ENCODE measurements at regions not wholly inside any gene's neighbourhood (a gene's known extent, or its start where the extent isn't known, plus 50 kb on each side); places are given as distances from the start of the nearest gene placed in this dataset.

- H3K4me3 ChIP-seq (ENCODE audit: insufficient read length, low read depth) = no peak overlapping the region
- TF ChIP-seq YY1 (IDR thresholded peaks at IDR 0.05; ENCODE audit: insufficient read depth, insufficient read length) (no peak), SUZ12 (IDR thresholded peaks at IDR 0.05; ENCODE audit: extremely low read depth, insufficient read depth, insufficient read length) (no peak), ZNF274 (IDR thresholded peaks at IDR 0.05; ENCODE audit: low read depth, low read length) (no peak)
- H3K4me1 ChIP-seq (ENCODE audit: insufficient read depth, insufficient read length) = no peaks in the 10 kb centered on the region
- no peaks in the 10 kb centered on the region for H3K9me3 ChIP-seq (ENCODE audit: insufficient read depth, low read length)
- no peaks in the 10 kb centered on the region for H3K27me3 ChIP-seq (ENCODE audit: insufficient read depth, insufficient read length)
- DNase-seq (ENCODE audit: low read depth, low spot score) = no peak
- no peak overlapping the region for H3K9ac ChIP-seq (ENCODE audit: insufficient read length, low read depth)
- no peaks in the 10 kb centered on the region for H3K36me3 ChIP-seq (ENCODE audit: insufficient read depth, insufficient read length, low read length)
Measured at GRCh38 chr4:124184792-124185191, 527.7 kb downstream of the ANKRD50 start.

GRCh38 chr4:124188595-124188994 lies 523.9 kb downstream of the ANKRD50 start:
- TF ChIP-seq SUZ12 (IDR thresholded peaks at IDR 0.05; ENCODE audit: extremely low read depth, insufficient read depth, insufficient read length) (no peak), ZNF274 (IDR thresholded peaks at IDR 0.05; ENCODE audit: low read depth, low read length) (no peak), YY1 (IDR thresholded peaks at IDR 0.05; ENCODE audit: insufficient read depth, insufficient read length) (no peak)
- Histone ChIP-seq H3K27me3 (ENCODE audit: insufficient read depth, insufficient read length) (no peaks in the 10 kb centered on the region), H3K4me1 (ENCODE audit: insufficient read depth, insufficient read length) (no peaks in the 10 kb centered on the region), H3K9me3 (ENCODE audit: insufficient read depth, low read length) (no peaks in the 10 kb centered on the region), H3K36me3 (ENCODE audit: insufficient read depth, insufficient read length, low read length) (no peaks in the 10 kb centered on the region), H3K4me3 (ENCODE audit: insufficient read length, low read depth) (no peak overlapping the region), H3K9ac (ENCODE audit: insufficient read length, low read depth) (no peak overlapping the region)
- DNase-seq (ENCODE audit: low read depth, low spot score) = no peak

- TF ChIP-seq YY1 (IDR thresholded peaks at IDR 0.05; ENCODE audit: insufficient read depth, insufficient read length) = no peak
- no peak for TF ChIP-seq ZNF274 (IDR thresholded peaks at IDR 0.05; ENCODE audit: low read depth, low read length)
- TF ChIP-seq SUZ12 (IDR thresholded peaks at IDR 0.05; ENCODE audit: extremely low read depth, insufficient read depth, insufficient read length) = no peak
- Histone ChIP-seq H3K9me3 (ENCODE audit: insufficient read depth, low read length) (no peaks in the 10 kb centered on the region), H3K4me1 (ENCODE audit: insufficient read depth, insufficient read length) (no peaks in the 10 kb centered on the region), H3K27me3 (ENCODE audit: insufficient read depth, insufficient read length) (no peaks in the 10 kb centered on the region), H3K9ac (ENCODE audit: insufficient read length, low read depth) (no peak overlapping the region), H3K4me3 (ENCODE audit: insufficient read length, low read depth) (no peak overlapping the region), H3K36me3 (ENCODE audit: insufficient read depth, insufficient read length, low read length) (no peaks in the 10 kb centered on the region)
- no peak for DNase-seq (ENCODE audit: low read depth, low spot score)
Measured at GRCh38 chr4:124189545-124189944, 523.0 kb downstream of the ANKRD50 start.

- no peaks in the 10 kb centered on the region for H3K4me1 ChIP-seq (ENCODE audit: insufficient read depth, insufficient read length)
Measured at GRCh38 chr4:124191329-124191728, 521.2 kb downstream of the ANKRD50 start.

DNA sequence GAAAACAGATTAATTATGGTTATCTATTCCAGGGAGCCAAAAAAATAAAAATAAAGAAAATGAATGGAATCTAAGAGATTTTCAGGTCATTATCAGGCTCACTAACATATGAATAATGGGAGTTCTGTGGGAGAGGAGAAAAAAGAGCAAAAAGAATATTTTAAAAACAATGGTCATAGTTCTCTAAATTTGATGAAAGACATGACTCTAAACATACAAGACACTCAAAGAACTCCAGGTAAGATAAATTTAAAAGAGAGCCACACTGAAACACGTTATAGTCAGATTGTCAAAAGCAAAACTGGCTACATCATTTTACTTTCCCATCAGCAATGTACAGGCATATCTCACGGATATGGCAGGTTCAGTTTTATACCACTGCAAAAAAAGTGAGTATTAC lies 520.0 kb downstream of the ANKRD50 start:
- TF ChIP-seq SUZ12 (IDR thresholded peaks at IDR 0.05; ENCODE audit: extremely low read depth, insufficient read depth, insufficient read length) = no peak
- TF ChIP-seq YY1 (IDR thresholded peaks at IDR 0.05; ENCODE audit: insufficient read depth, insufficient read length) = no peak
- no peak for TF ChIP-seq ZNF274 (IDR thresholded peaks at IDR 0.05; ENCODE audit: low read depth, low read length)
- no peaks in the 10 kb centered on the region for H3K27me3 ChIP-seq (ENCODE audit: insufficient read depth, insufficient read length)
- no peaks in the 10 kb centered on the region for H3K36me3 ChIP-seq (ENCODE audit: insufficient read depth, insufficient read length, low read length)
- H3K4me3 ChIP-seq (ENCODE audit: insufficient read length, low read depth) = no peak overlapping the region
- H3K9me3 ChIP-seq (ENCODE audit: insufficient read depth, low read length) = no peaks in the 10 kb centered on the region
- DNase-seq (ENCODE audit: low read depth, low spot score) = no peak
- H3K4me1 ChIP-seq (ENCODE audit: insufficient read depth, insufficient read length) = no peaks in the 10 kb centered on the region
- no peak overlapping the region for H3K9ac ChIP-seq (ENCODE audit: insufficient read length, low read depth)

More at GRCh38 chr4:124191329-124191728, 521.2 kb downstream of the ANKRD50 start:
- Histone ChIP-seq H3K36me3 (ENCODE audit: insufficient read depth, insufficient read length, low read length) (no peaks in the 10 kb centered on the region), H3K27me3 (ENCODE audit: insufficient read depth, insufficient read length) (no peaks in the 10 kb centered on the region), H3K9me3 (ENCODE audit: insufficient read depth, low read length) (no peaks in the 10 kb centered on the region), H3K9ac (ENCODE audit: insufficient read length, low read depth) (no peak overlapping the region), H3K4me3 (ENCODE audit: insufficient read length, low read depth) (no peak overlapping the region)
- DNase-seq (ENCODE audit: low read depth, low spot score) = no peak
- TF ChIP-seq YY1 (IDR thresholded peaks at IDR 0.05; ENCODE audit: insufficient read depth, insufficient read length) (no peak), ZNF274 (IDR thresholded peaks at IDR 0.05; ENCODE audit: low read depth, low read length) (no peak), SUZ12 (IDR thresholded peaks at IDR 0.05; ENCODE audit: extremely low read depth, insufficient read depth, insufficient read length) (no peak)

DNA sequence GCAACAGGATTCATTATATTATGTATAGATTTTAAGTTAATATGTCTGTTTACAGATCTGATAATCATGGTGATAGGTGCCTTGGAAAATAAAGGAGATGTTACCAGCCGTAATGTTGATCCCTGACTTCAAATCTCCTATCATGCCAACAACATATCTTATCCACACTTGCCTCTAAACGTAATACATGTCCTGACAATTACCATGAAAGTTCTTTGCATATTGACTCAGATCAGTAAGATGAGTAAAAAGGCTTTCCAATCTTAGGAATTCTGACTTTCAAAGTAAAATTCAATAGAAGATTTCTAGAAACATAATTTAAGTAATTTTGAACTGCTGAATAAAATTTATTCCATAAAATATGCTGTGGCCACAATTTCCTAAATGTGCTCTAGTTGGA lies 513.3 kb downstream of the ANKRD50 start:
- no peaks in the 10 kb centered on the region for H3K27me3 ChIP-seq (ENCODE audit: insufficient read depth, insufficient read length)

DNA sequence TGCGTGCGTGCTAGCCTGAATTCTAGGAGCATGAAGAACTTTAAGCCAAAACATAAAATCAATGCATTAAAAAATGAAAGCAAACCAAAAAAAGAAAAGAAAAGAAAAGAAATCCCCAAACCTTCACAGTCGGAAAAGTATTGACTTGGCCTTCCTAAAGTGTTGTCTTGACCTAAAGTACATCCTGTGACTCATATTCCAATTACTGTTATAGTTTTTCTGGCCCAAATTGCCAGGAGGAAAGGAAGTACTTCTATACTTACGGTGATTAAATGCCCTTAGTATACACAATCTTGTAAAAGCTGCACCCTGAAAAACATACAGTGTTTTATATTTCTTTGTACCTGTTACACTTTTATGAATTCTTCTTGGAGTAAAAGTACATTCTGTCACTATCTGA lies 512.8 kb downstream of the ANKRD50 start:
- no peaks in the 10 kb centered on the region for H3K9me3 ChIP-seq (ENCODE audit: insufficient read depth, low read length)
- no peaks in the 10 kb centered on the region for H3K27me3 ChIP-seq (ENCODE audit: insufficient read depth, insufficient read length)
- no peaks in the 10 kb centered on the region for H3K4me1 ChIP-seq (ENCODE audit: insufficient read depth, insufficient read length)
- H3K4me3 ChIP-seq (ENCODE audit: insufficient read length, low read depth) = no peak overlapping the region
- H3K9ac ChIP-seq (ENCODE audit: insufficient read length, low read depth) = no peak overlapping the region
- H3K36me3 ChIP-seq (ENCODE audit: insufficient read depth, insufficient read length, low read length) = no peaks in the 10 kb centered on the region
- no peak for DNase-seq (ENCODE audit: low read depth, low spot score)
- TF ChIP-seq ZNF274 (IDR thresholded peaks at IDR 0.05; ENCODE audit: low read depth, low read length) (no peak), SUZ12 (IDR thresholded peaks at IDR 0.05; ENCODE audit: extremely low read depth, insufficient read depth, insufficient read length) (no peak), YY1 (IDR thresholded peaks at IDR 0.05; ENCODE audit: insufficient read depth, insufficient read length) (no peak)

More for the DNA sequence above, 513.3 kb downstream of the ANKRD50 start:
- DNase-seq (ENCODE audit: low read depth, low spot score) = no peak
- H3K9me3 ChIP-seq (ENCODE audit: insufficient read depth, low read length) = no peaks in the 10 kb centered on the region
- TF ChIP-seq SUZ12 (IDR thresholded peaks at IDR 0.05; ENCODE audit: extremely low read depth, insufficient read depth, insufficient read length) (no peak), ZNF274 (IDR thresholded peaks at IDR 0.05; ENCODE audit: low read depth, low read length) (no peak), YY1 (IDR thresholded peaks at IDR 0.05; ENCODE audit: insufficient read depth, insufficient read length) (no peak)
- H3K9ac ChIP-seq (ENCODE audit: insufficient read length, low read depth) = no peak overlapping the region
- no peak overlapping the region for H3K4me3 ChIP-seq (ENCODE audit: insufficient read length, low read depth)
- H3K4me1 ChIP-seq (ENCODE audit: insufficient read depth, insufficient read length) = no peaks in the 10 kb centered on the region
- no peaks in the 10 kb centered on the region for H3K36me3 ChIP-seq (ENCODE audit: insufficient read depth, insufficient read length, low read length)

Measured in NT2/D1 (cell line).